ENCODE measurements at regions not wholly inside any gene's neighbourhood (a gene's known extent, or its start where the extent isn't known, plus 50 kb on each side); places are given as distances from the start of the nearest gene placed in this dataset.

DNA sequence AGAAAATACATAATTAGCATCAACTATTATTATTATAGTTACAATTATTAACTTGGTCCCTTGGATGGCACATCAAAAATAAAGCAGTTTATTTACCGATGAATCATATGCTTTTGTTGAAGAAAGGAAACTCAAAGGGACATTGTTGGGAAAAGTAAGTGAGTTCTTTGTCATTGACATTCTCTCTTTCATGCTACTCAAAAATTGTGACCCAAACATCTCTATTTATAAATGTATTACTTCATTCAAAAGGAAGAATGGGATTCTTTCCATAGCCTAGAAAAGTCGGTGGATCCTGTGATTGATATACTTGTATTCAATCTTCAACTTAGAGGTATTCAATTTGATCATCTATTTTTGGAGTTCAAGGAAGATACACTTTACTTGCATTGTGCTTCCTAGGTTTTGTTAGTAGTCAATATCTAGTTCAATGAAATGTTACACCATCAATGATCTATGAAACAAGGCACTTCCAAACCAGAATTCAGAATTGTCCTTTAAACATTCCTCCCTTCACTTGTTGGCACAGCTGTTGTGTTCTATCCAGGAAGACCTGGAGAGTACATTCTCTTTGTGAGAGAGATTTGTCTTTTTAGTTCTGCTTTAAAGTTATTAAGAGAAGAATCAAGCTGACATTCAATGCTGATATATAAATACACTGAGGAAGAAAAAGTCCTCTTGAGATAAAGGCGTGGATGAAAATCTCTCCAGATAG is 235.2 kb downstream of the TMEM26 start:
- ChIA-PET POLR2A (no interaction called here), CTCF (no interaction called here)
- Mint-ChIP-seq H3K27me3 (peaks cover 16% of the 10 kb centered on the region), H3K27ac (no peak overlapping the region), H3K4me3 (no peak overlapping the region), H3K9me3 (ENCODE audit: insufficient read depth) (no peaks in the 10 kb centered on the region), H3K4me1 (no peaks in the 10 kb centered on the region)
- Histone ChIP-seq H3K9ac (ENCODE audit: low read length) (no peak overlapping the region), H3K9me3 (ENCODE audit: control extremely low read depth in 1 of 3, control insufficient read depth in 2 of 3, insufficient read depth in 1 of 3, low read length in 2 of 3) (peaks cover 0 to 1% (median 0%) of the 10 kb centered on the region in 3 donors), H4K20me1 (ENCODE audit: control insufficient read depth, insufficient read depth, low read length, poor library complexity, severe bottlenecking) (no peaks in the 10 kb centered on the region), H3K4me3 (ENCODE audit: control extremely low read depth in 1 of 5, extremely low read depth in 1 of 5, insufficient read depth in 1 of 5, low read depth in 2 of 5, low read length in 4 of 5) (no peak overlapping the region), H3K36me3 (replicated peaks in 1 of 2; ENCODE audit: control extremely low read depth in 1 of 2, control insufficient read depth in 1 of 2, extremely low read depth in 1 of 2, insufficient read depth in 2 of 2, low read length in 1 of 2) (no peaks in the 10 kb centered on the region), H3K4me2 (replicated peaks; ENCODE audit: low read depth, low read length, poor library complexity, severe bottlenecking) (no peak overlapping the region), H3K4me1 (ENCODE audit: control insufficient read depth in 2 of 2, insufficient read depth in 2 of 2, low read length in 2 of 2) (no peaks in the 10 kb centered on the region), H3K79me2 (ENCODE audit: control insufficient read depth, insufficient read depth, low read length) (no peaks in the 10 kb centered on the region), H2AFZ (ENCODE audit: insufficient read depth, low read depth, low read length, poor library complexity, severe bottlenecking) (no peak overlapping the region), H3K27me3 (replicated peaks in 1 of 4; ENCODE audit: control extremely low read depth in 1 of 4, control insufficient read depth in 3 of 4, insufficient read depth in 4 of 4, low read length in 3 of 4) (peaks cover 0 to 9% (median 1%) of the 10 kb centered on the region in 4 experiments), H3K27ac (ENCODE audit: low read length in 2 of 2) (no peak overlapping the region)
- intact Hi-C loops (cut with micrococcal nuclease): no loop called here
- WGBS (ENCODE audit: insufficient coverage): no CpG with 5 or more reads among the region's 3 CpGs
- no peak for TF ChIP-seq EZH2 (IDR thresholded peaks at IDR 0.05; ENCODE audit: borderline replicate concordance, insufficient read depth, low read depth, low read length, poor library complexity, severe bottlenecking)
- TF ChIP-seq, protein P1, sequence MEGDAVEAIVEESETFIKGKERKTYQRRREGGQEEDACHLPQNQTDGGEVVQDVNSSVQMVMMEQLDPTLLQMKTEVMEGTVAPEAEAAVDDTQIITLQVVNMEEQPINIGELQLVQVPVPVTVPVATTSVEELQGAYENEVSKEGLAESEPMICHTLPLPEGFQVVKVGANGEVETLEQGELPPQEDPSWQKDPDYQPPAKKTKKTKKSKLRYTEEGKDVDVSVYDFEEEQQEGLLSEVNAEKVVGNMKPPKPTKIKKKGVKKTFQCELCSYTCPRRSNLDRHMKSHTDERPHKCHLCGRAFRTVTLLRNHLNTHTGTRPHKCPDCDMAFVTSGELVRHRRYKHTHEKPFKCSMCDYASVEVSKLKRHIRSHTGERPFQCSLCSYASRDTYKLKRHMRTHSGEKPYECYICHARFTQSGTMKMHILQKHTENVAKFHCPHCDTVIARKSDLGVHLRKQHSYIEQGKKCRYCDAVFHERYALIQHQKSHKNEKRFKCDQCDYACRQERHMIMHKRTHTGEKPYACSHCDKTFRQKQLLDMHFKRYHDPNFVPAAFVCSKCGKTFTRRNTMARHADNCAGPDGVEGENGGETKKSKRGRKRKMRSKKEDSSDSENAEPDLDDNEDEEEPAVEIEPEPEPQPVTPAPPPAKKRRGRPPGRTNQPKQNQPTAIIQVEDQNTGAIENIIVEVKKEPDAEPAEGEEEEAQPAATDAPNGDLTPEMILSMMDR (IDR thresholded peaks at IDR 0.05): no peak
- ATAC-seq (ENCODE audit: low read depth) (no peak), DNase-seq (no peak)

DNA sequence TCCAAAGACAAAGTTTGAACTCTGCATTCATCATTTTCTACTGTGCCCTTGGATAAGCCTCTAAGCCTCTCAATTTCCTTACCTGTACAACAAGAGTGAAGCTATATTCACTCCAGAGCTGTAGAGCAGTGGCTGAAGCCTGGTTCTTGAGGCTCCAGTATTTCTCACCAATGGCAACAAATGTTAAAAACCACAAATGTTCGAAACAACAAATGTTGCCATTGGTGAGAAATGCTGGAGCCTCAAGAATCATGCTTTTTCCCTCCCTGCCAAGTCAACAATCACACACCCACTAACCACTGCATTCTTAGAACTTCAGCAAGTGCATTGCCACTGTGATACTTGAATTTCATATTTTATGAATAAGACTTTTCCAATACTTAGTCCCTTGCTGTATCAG is 237.9 kb downstream of the TMEM26 start:
- Histone ChIP-seq H2AFZ (ENCODE audit: insufficient read depth, low read depth, low read length, poor library complexity, severe bottlenecking) (no peak overlapping the region), H3K4me3 (ENCODE audit: control extremely low read depth in 1 of 5, extremely low read depth in 1 of 5, insufficient read depth in 1 of 5, low read depth in 2 of 5, low read length in 4 of 5) (no peak overlapping the region), H3K9ac (ENCODE audit: low read length) (no peak overlapping the region), H3K4me1 (ENCODE audit: control insufficient read depth in 2 of 2, insufficient read depth in 2 of 2, low read length in 2 of 2) (no peaks in the 10 kb centered on the region), H3K9me3 (ENCODE audit: control extremely low read depth in 1 of 3, control insufficient read depth in 2 of 3, insufficient read depth in 1 of 3, low read length in 2 of 3) (no peaks in the 10 kb centered on the region), H3K36me3 (replicated peaks in 1 of 2; ENCODE audit: control extremely low read depth in 1 of 2, control insufficient read depth in 1 of 2, extremely low read depth in 1 of 2, insufficient read depth in 2 of 2, low read length in 1 of 2) (no peaks in the 10 kb centered on the region), H3K79me2 (ENCODE audit: control insufficient read depth, insufficient read depth, low read length) (no peaks in the 10 kb centered on the region), H3K27ac (ENCODE audit: low read length in 2 of 2) (no peak overlapping the region), H3K4me2 (replicated peaks; ENCODE audit: low read depth, low read length, poor library complexity, severe bottlenecking) (no peak overlapping the region), H4K20me1 (ENCODE audit: control insufficient read depth, insufficient read depth, low read length, poor library complexity, severe bottlenecking) (no peaks in the 10 kb centered on the region), H3K27me3 (replicated peaks in 1 of 4; ENCODE audit: control extremely low read depth in 1 of 4, control insufficient read depth in 3 of 4, insufficient read depth in 4 of 4, low read length in 3 of 4) (peaks cover 0 to 9% (median 1%) of the 10 kb centered on the region in 4 experiments)
- no peaks in the 10 kb centered on the region for H3K4me1 Mint-ChIP-seq
- ChIA-PET POLR2A (no interaction called here), CTCF (interaction anchor here (1.2 kb wide), 1 partner anchor 18 kb away, joined by 4 read pairs; no protein-coding TSS in a partner anchor)
- DNase-seq (no peak), ATAC-seq (ENCODE audit: low read depth) (no peak)
- H3K9me3 Mint-ChIP-seq (ENCODE audit: insufficient read depth): no peaks in the 10 kb centered on the region
- intact Hi-C loops (cut with micrococcal nuclease): no loop called here
- H3K27me3 Mint-ChIP-seq: peaks cover 12% of the 10 kb centered on the region
- no peak overlapping the region for H3K27ac Mint-ChIP-seq
- no peak for TF ChIP-seq EZH2 (IDR thresholded peaks at IDR 0.05; ENCODE audit: borderline replicate concordance, insufficient read depth, low read depth, low read length, poor library complexity, severe bottlenecking)
- TF ChIP-seq, protein P1 (IDR thresholded peaks at IDR 0.05): no peak
- WGBS (ENCODE audit: insufficient coverage): 71% methylated on average over 1 of the region's 1 CpG
- no peak overlapping the region for H3K4me3 Mint-ChIP-seq

Measured in B cell (primary cell).